Neural progenitor cell (in vitro differentiated cells): ENCODE measurements at regions not wholly inside any gene's neighbourhood (a gene's known extent, or its start where the extent isn't known, plus 50 kb on each side); places are given as distances from the start of the nearest gene placed in this dataset.

Experiments used
- DNase-seq: peaks from one replicate; pipeline ENCODE4 v3.0.0-alpha.2; 2016; ENCODE audit warnings: low spot score
- H2AFZ ChIP-seq: fragments of 200-600 bp; sonication (generic); replicated peaks from 2 replicates; pipeline ENCODE4 v1.6.1; 2016; ENCODE audit warnings: antibody characterized with exemption
- H3F3A ChIP-seq: fragments of 200-600 bp; sonication (generic); 2 replicates; pipeline ENCODE4 v1.6.1; 2016; ENCODE audit warnings: antibody characterized with exemption, low read depth
- H3K27ac ChIP-seq: fragments of 200-600 bp; sonication (generic); 2 replicates; pipeline ENCODE4 v1.5.1; 2016; ENCODE audit warnings: mild to moderate bottlenecking
- H3K27me3 ChIP-seq: fragments of 200-600 bp; sonication (generic); 2 replicates; pipeline ENCODE4 v1.6.1; 2016; ENCODE audit warnings: mild to moderate bottlenecking, moderate library complexity
- H3K36me3 ChIP-seq: fragments of 200-600 bp; sonication (generic); 2 replicates; pipeline ENCODE4 v1.5.1; 2016
- H3K4me1 ChIP-seq: fragments of 200-600 bp; sonication (generic); 2 replicates; pipeline ENCODE4 v1.6.1; 2016; ENCODE audit warnings: mixed run types
- H3K4me2 ChIP-seq: fragments of 200-600 bp; sonication (generic); 2 replicates; pipeline ENCODE4 v1.6.1; 2016
- H3K4me3 ChIP-seq: fragments of 200-600 bp; sonication (generic); 2 replicates; pipeline ENCODE4 v1.5.1; 2016
- H3K79me2 ChIP-seq: fragments of 200-600 bp; sonication (generic); 2 replicates; pipeline ENCODE4 v1.6.1; 2016; ENCODE audit warnings: low read depth
- H3K9ac ChIP-seq: fragments of 200-600 bp; sonication (generic); 2 replicates; pipeline ENCODE4 v1.6.1; 2016
- H3K9me3 ChIP-seq: fragments of 200-600 bp; sonication (generic); 2 replicates; pipeline ENCODE4 v1.5.1; 2016; ENCODE audit warnings: low read depth
- H4K20me1 ChIP-seq: fragments of 200-600 bp; sonication (generic); 2 replicates; pipeline ENCODE4 v1.6.1; 2016; ENCODE audit warnings: low read depth
- H3K27ac Mint-ChIP-seq: 3 replicates; pipeline ENCODE4 v1.8.0; 2021; ENCODE audit warnings: mixed read lengths
- H3K27me3 Mint-ChIP-seq: 2 replicates; pipeline ENCODE4 v1.8.0; 2022; ENCODE audit warnings: low read depth, mild to moderate bottlenecking, inconsistent platforms, moderate library complexity, mixed read lengths; ENCODE audit not compliant: insufficient read depth
- H3K36me3 Mint-ChIP-seq: 3 replicates; pipeline ENCODE4 v1.8.0; 2021; ENCODE audit warnings: mixed read lengths
- H3K4me1 Mint-ChIP-seq: 3 replicates; pipeline ENCODE4 v1.8.0; 2021; ENCODE audit warnings: mixed read lengths
- H3K4me3 Mint-ChIP-seq: 3 replicates; pipeline ENCODE4 v1.8.0; 2021; ENCODE audit warnings: mild to moderate bottlenecking, moderate library complexity, mixed read lengths
- H3K9me3 Mint-ChIP-seq: 3 replicates; pipeline ENCODE4 v1.8.0; 2020; ENCODE audit warnings: mixed read lengths
- CTCF ChIP-seq: fragments of 200-600 bp; sonication (generic); IDR thresholded peaks from 2 replicates; pipeline ENCODE4 v1.5.1; 2017; ENCODE audit warnings: antibody characterized with exemption, mild to moderate bottlenecking
- EZH2 ChIP-seq: fragments of 200-600 bp; sonication (generic); IDR thresholded peaks from 2 replicates; pipeline ENCODE4 v1.6.1; 2017; ENCODE audit warnings: antibody characterized with exemption, mild to moderate bottlenecking, moderate library complexity
- EZH2phosphoT487 ChIP-seq: fragments of 200-600 bp; sonication (generic); IDR thresholded peaks from 2 replicates; pipeline ENCODE4 v1.6.1; 2017; ENCODE audit warnings: antibody characterized with exemption

DNA sequence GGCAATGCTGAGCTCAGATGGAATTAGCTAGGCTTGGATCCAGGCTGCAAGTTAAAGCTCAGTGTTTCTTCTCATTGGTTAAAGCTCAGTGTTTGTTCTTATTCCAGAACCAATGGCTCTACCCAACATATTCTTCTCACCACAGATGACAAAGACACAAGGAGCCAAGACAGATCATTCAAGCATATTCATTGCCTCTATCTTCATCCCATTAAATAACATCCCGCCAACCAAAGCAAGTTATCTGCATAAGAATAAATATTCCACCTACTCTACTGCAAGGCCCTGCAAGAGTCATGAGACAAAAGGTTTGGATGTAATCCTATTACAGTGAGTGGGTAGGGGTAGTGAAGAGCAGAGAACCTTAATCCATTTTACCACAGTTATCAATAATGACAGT lies 766.5 kb downstream of the C4orf33 start:
- Mint-ChIP-seq H3K9me3 (no peaks in the 10 kb centered on the region), H3K36me3 (no peaks in the 10 kb centered on the region), H3K27ac (no peak overlapping the region), H3K4me3 (no peak overlapping the region), H3K27me3 (no peaks in the 10 kb centered on the region), H3K4me1 (peaks cover 14% of the 10 kb centered on the region)
- Histone ChIP-seq H3K4me1 (peaks cover 20% of the 10 kb centered on the region), H3K9me3 (no peaks in the 10 kb centered on the region), H3K9ac (no peak overlapping the region), H3K79me2 (no peaks in the 10 kb centered on the region), H3K27me3 (no peaks in the 10 kb centered on the region), H3F3A (peaks cover 21% of the 10 kb centered on the region), H3K4me2 (peak overlapping the region; percentile 59), H2AFZ (peak overlapping the region; percentile 72), H3K4me3 (no peak overlapping the region), H3K27ac (peak overlapping the region; percentile 68), H3K36me3 (no peaks in the 10 kb centered on the region), H4K20me1 (no peaks in the 10 kb centered on the region)
- peak; percentile 55 for DNase-seq
- TF ChIP-seq CTCF (no peak), EZH2 (no peak), EZH2phosphoT487 (peak; percentile 45)

DNA sequence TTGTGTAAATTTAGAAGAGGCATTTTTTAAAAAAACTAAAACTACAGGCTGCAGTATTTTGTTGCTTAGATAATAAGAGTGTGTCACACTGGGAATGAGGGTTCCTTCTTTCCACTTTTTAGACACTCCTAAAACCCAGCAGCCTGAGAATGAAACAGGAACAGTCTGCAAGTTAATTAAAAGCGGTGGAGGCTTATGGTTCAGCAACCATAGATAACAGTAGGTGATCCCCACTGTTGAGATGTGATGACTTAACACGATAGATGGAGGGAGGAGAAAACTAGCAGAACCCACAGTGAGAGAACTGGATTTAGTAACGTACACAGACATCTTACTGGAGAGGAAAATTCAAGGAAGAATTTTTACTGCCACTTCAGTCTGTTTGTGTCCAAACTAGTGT lies 767.3 kb downstream of the C4orf33 start:
- Histone ChIP-seq H4K20me1 (no peaks in the 10 kb centered on the region), H3K4me3 (no peak overlapping the region), H3K4me2 (peak overlapping the region; percentile 59), H2AFZ (no peak overlapping the region), H3K9ac (no peak overlapping the region), H3K9me3 (no peaks in the 10 kb centered on the region), H3K27ac (peak overlapping the region; percentile 68), H3K79me2 (no peaks in the 10 kb centered on the region), H3K27me3 (no peaks in the 10 kb centered on the region), H3K4me1 (peaks cover 20% of the 10 kb centered on the region), H3F3A (peaks cover 21% of the 10 kb centered on the region), H3K36me3 (no peaks in the 10 kb centered on the region)
- Mint-ChIP-seq H3K9me3 (no peaks in the 10 kb centered on the region), H3K27ac (peak overlapping the region; percentile 38), H3K4me3 (no peak overlapping the region), H3K36me3 (no peaks in the 10 kb centered on the region), H3K4me1 (peaks cover 14% of the 10 kb centered on the region), H3K27me3 (no peaks in the 10 kb centered on the region)
- no peak for TF ChIP-seq EZH2phosphoT487
- TF ChIP-seq EZH2 = no peak
- TF ChIP-seq CTCF = no peak
- DNase-seq = peak; percentile 50

- Mint-ChIP-seq H3K9me3 (peaks cover 2% of the 10 kb centered on the region), H3K27me3 (no peaks in the 10 kb centered on the region), H3K36me3 (no peaks in the 10 kb centered on the region), H3K4me1 (no peaks in the 10 kb centered on the region), H3K4me3 (no peak overlapping the region), H3K27ac (no peak overlapping the region)
- Histone ChIP-seq H3K9me3 (no peaks in the 10 kb centered on the region), H3F3A (no peaks in the 10 kb centered on the region), H3K9ac (no peak overlapping the region), H3K27me3 (no peaks in the 10 kb centered on the region), H2AFZ (peak overlapping the region; percentile 66), H3K36me3 (no peaks in the 10 kb centered on the region), H3K79me2 (no peaks in the 10 kb centered on the region), H3K27ac (no peak overlapping the region), H3K4me2 (no peak overlapping the region), H3K4me3 (no peak overlapping the region), H3K4me1 (no peaks in the 10 kb centered on the region), H4K20me1 (no peaks in the 10 kb centered on the region)
- DNase-seq = no peak
- TF ChIP-seq CTCF (no peak), EZH2 (no peak), EZH2phosphoT487 (no peak)
Measured at GRCh38 chr4:129883996-129884395, 788.0 kb downstream of the C4orf33 start.
